HG03108 (cell line): ENCODE measurements at regions not wholly inside any gene's neighbourhood (a gene's known extent, or its start where the extent isn't known, plus 50 kb on each side); places are given as distances from the start of the nearest gene placed in this dataset.

Experiments
- ATAC-seq: cut with Tn5 transposase; IDR thresholded peaks from one replicate; pipeline ENCODE4 v1.9.1; 2021; ENCODE audit warnings: moderate library complexity; ENCODE audit not compliant: unreplicated experiment

DNA sequence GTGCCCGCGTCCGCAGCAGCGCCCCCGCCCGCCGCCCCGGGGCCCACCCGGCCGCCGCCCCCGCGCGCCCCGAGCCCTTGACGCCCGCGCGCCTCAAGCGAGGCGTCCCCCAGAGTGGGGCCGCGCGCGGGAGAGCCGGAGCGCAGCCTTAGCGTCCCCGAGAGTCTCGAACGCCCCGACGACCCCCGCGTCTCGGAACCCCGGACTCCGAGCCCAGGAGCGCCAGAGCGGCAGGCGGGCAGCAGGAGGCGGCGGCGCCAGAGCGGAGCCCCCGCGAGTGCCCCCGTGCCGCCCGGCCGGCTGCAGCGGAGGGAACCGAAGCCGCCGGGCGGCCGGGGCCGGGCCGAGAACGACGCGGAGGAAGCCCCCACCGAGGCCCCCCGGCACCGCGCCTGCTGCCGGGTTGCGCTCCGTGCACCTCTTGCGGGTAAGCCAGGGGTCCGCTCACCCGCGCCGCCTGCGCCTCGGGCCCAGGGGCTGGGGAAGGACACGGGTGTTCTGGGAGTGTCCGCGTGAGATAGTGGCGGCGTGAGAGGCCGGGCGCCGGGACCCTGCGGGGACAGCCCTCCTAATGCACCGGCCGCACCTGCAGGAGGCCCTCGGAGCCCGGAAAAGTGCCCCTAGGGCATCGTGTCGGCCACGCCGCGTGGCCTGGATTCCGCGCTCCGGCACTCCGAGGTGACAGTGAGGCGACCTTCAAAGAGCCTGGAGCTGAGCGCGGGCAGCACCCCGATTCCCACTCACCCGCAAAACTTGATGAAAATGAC is 52.0 kb upstream of the ULK4 start:
- peak; percentile 11 for ATAC-seq

DNA sequence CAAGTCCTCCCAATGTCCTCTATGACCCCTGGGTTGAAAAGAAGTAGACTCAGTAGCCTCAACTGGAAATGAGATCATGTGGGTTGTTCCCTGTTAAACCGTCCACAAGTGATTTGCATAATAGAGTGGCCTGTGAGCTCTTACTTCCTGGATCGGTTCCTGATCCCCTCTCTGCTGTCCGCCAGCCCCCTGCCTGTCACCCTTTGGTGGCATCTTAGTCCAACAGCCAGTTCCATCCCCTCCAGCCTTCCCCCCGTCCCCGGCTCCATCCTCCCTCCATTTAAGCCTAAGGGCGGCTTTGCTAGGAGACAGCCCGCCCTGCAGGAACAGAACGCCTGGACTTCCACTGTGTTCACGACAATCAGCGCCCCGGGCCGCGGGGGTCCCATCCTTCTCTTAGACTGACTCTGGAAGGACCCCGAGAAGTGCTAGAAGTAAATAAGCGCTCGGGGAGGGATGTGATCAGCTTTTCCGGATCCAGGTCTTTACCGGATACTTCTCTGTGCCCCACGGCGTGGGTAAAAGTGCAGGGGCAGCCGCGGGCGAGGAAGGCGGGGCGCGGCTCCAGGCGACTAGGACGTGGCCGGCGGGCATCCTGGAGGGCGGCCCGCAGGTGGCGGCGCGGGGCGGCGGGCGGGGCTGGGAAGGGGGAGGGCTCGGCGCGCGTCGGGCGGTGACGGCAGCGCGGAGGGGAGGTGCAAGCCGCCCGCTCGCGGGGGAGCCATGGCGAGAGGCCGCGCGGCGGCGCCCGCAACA is 51.2 kb upstream of the ULK4 start:
- ATAC-seq = peak; percentile 73

DNA sequence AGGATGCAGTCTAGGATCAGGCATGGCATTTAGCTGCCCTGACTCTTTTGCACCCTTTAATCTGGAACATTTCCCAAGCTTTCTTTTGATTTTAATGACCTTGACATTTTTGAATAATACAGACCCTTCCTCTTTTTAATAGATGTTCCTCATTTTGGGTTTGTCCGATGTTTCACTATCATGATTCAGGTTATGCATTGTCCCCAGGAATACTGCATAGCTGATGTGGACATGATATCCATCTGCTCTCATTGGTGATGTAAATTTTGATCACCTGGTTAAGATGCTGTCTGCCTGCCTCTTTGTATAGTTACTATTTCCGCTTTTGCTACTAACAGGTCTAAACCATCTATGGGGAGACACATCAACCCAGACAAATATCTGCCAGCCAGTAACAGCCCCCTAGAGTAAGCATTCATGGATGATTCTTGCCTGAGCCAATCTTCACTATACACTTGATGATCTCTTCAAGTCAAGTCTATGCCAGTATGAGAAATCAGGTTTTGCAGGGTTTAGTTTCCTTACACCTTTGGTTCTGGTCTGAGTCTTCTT is 50.6 kb upstream of the ULK4 start:
- peak; percentile 22 for ATAC-seq
